ENCODE measurements at regions not wholly inside any gene's neighbourhood (a gene's known extent, or its start where the extent isn't known, plus 50 kb on each side); places are given as distances from the start of the nearest gene placed in this dataset.
A peak's percentile ranks its signal among the peaks of the same experiment; 100 is the strongest.

GRCh38 chr14:58752771-58753201, 115.0 kb downstream of the DACT1 start:
- DNase-seq (ENCODE audit: low spot score) (no peak), ATAC-seq (ENCODE audit: low read depth) (peak; percentile 66)
- no peak for TF ChIP-seq CTCF (IDR thresholded peaks at IDR 0.05; ENCODE audit: poor library complexity, severe bottlenecking)
- Histone ChIP-seq H3K9me3 (ENCODE audit: severe bottlenecking) (no peaks in the 10 kb centered on the region), H3K27ac (ENCODE audit: poor library complexity, severe bottlenecking) (no peak overlapping the region), H3K36me3 (ENCODE audit: low read depth) (no peaks in the 10 kb centered on the region), H3K27me3 (ENCODE audit: insufficient read depth, poor library complexity, severe bottlenecking) (no peaks in the 10 kb centered on the region), H3K4me3 (ENCODE audit: severe bottlenecking) (no peak overlapping the region), H3K4me1 (ENCODE audit: insufficient read depth, poor library complexity, severe bottlenecking) (peaks cover 31% of the 10 kb centered on the region)

- H3K27ac ChIP-seq (ENCODE audit: poor library complexity, severe bottlenecking): no peak overlapping the region
- DNase-seq (ENCODE audit: low spot score): no peak
Measured at GRCh38 chr14:58755031-58755925, 117.5 kb downstream of the DACT1 start.

GRCh38 chr14:58760121-58760520, 122.4 kb downstream of the DACT1 start:
- Histone ChIP-seq H3K4me1 (ENCODE audit: insufficient read depth, poor library complexity, severe bottlenecking) (no peaks in the 10 kb centered on the region), H3K4me3 (ENCODE audit: severe bottlenecking) (no peak overlapping the region), H3K27ac (ENCODE audit: poor library complexity, severe bottlenecking) (no peak overlapping the region), H3K9me3 (ENCODE audit: severe bottlenecking) (no peaks in the 10 kb centered on the region), H3K27me3 (ENCODE audit: insufficient read depth, poor library complexity, severe bottlenecking) (no peaks in the 10 kb centered on the region), H3K36me3 (ENCODE audit: low read depth) (no peaks in the 10 kb centered on the region)
- no peak for TF ChIP-seq CTCF (IDR thresholded peaks at IDR 0.05; ENCODE audit: poor library complexity, severe bottlenecking)
- DNase-seq (ENCODE audit: low spot score) (no peak), ATAC-seq (ENCODE audit: low read depth) (no peak)

More at GRCh38 chr14:58755031-58755925, 117.5 kb downstream of the DACT1 start:
- Histone ChIP-seq H3K4me3 (ENCODE audit: severe bottlenecking) (no peak overlapping the region), H3K9me3 (ENCODE audit: severe bottlenecking) (no peaks in the 10 kb centered on the region), H3K4me1 (ENCODE audit: insufficient read depth, poor library complexity, severe bottlenecking) (peaks cover 11% of the 10 kb centered on the region), H3K27me3 (ENCODE audit: insufficient read depth, poor library complexity, severe bottlenecking) (no peaks in the 10 kb centered on the region), H3K36me3 (ENCODE audit: low read depth) (no peaks in the 10 kb centered on the region)
- no peak for TF ChIP-seq CTCF (IDR thresholded peaks at IDR 0.05; ENCODE audit: poor library complexity, severe bottlenecking)
- ATAC-seq (ENCODE audit: low read depth): no peak

- no peak for DNase-seq (ENCODE audit: low spot score)
- no peak for TF ChIP-seq CTCF (IDR thresholded peaks at IDR 0.05; ENCODE audit: poor library complexity, severe bottlenecking)
- H3K36me3 ChIP-seq (ENCODE audit: low read depth): no peaks in the 10 kb centered on the region
- no peak for ATAC-seq (ENCODE audit: low read depth)
- H3K4me1 ChIP-seq (ENCODE audit: insufficient read depth, poor library complexity, severe bottlenecking): no peaks in the 10 kb centered on the region
- no peak overlapping the region for H3K4me3 ChIP-seq (ENCODE audit: severe bottlenecking)
- no peaks in the 10 kb centered on the region for H3K9me3 ChIP-seq (ENCODE audit: severe bottlenecking)
- no peaks in the 10 kb centered on the region for H3K27me3 ChIP-seq (ENCODE audit: insufficient read depth, poor library complexity, severe bottlenecking)
- H3K27ac ChIP-seq (ENCODE audit: poor library complexity, severe bottlenecking): no peak overlapping the region
Measured at GRCh38 chr14:58762629-58763028, 124.9 kb downstream of the DACT1 start.

- Histone ChIP-seq H3K27me3 (ENCODE audit: insufficient read depth, poor library complexity, severe bottlenecking) (no peaks in the 10 kb centered on the region), H3K36me3 (ENCODE audit: low read depth) (no peaks in the 10 kb centered on the region), H3K4me3 (ENCODE audit: severe bottlenecking) (no peak overlapping the region), H3K27ac (ENCODE audit: poor library complexity, severe bottlenecking) (no peak overlapping the region), H3K4me1 (ENCODE audit: insufficient read depth, poor library complexity, severe bottlenecking) (no peaks in the 10 kb centered on the region), H3K9me3 (ENCODE audit: severe bottlenecking) (no peaks in the 10 kb centered on the region)
- DNase-seq (ENCODE audit: low spot score) (no peak), ATAC-seq (ENCODE audit: low read depth) (no peak)
- TF ChIP-seq CTCF (IDR thresholded peaks at IDR 0.05; ENCODE audit: poor library complexity, severe bottlenecking): no peak
Measured at GRCh38 chr14:58763210-58763609, 125.4 kb downstream of the DACT1 start.

Data from RWPE2 (cell line).